HepG2 (cell line): ENCODE measurements at regions not wholly inside any gene's neighbourhood (a gene's known extent, or its start where the extent isn't known, plus 50 kb on each side); places are given as distances from the start of the nearest gene placed in this dataset.

Experiments used
- ATAC-seq: fragments of 200-7000 bp; cut with Tn5 transposase; 3 replicates; pipeline ENCODE4 v1.9.1; 2020; ENCODE audit warnings: mild to moderate bottlenecking, moderate library complexity
- BruUV-seq: library from RNA; stranded (reverse); fragments of 400-500 nt; replicated peaks from 2 replicates; lab custom pipeline; 2021; lab: Mats Ljungman, UMichigan
- CTCF ChIA-PET: fragments of 300-600 bp; formaldehyde crosslinking; extraction: SDS; loops from one replicate; lab custom pipeline; 2021; ENCODE audit warnings: low total read pairs, inconsistent platforms, low intra/inter-chr PET ratio; lab: Yijun Ruan, JAX
- POLR2A ChIA-PET: fragments of 350-600 bp; sonication (Branson Sonifier 250); formaldehyde crosslinking; loops from one replicate; lab custom pipeline; 2020; ENCODE audit warnings: antibody characterized with exemption, inconsistent platforms; lab: Yijun Ruan, JAX
- DNase-seq: peaks from one replicate; pipeline ENCODE4 v3.0.0-alpha.2; 2015; ENCODE audit warnings: low spot score
- FAIRE-seq: peaks from 3 replicates; lab custom pipeline; 2011; peaks lifted over from hg19 to GRCh38; lab: Jason Lieb, UNC
- H2AFZ ChIP-seq: one replicate; pipeline ENCODE4 v1.6.1; 2011; ENCODE audit warnings: low read length, inconsistent platforms
- H3K27ac ChIP-seq: fragments of 300-600 bp; 3 replicates; pipeline ENCODE4 v1.8.0; 2011; ENCODE audit warnings: mixed run types, mild to moderate bottlenecking, mixed read lengths, low read length, inconsistent platforms; ENCODE audit not compliant: insufficient read depth; ENCODE audit errors: extremely low read length
- H3K27me3 ChIP-seq, 2 experiments: fragments of 200-600 bp in 1 of 2; 2 replicates in 1 of 2; 3 replicates in 1 of 2; pipeline versions ENCODE4 v1.6.0 to v1.8.0; 2011; ENCODE audit warnings: low read length in 2 of 2, mild to moderate bottlenecking in 2 of 2, moderate library complexity in 2 of 2, inconsistent platforms in 1 of 2; ENCODE audit not compliant: insufficient read depth in 2 of 2, control insufficient read depth in 1 of 2
- H3K36me3 ChIP-seq, 2 experiments: fragments of 200-600 bp in 1 of 2; replicated peaks in 1 of 2; 2 replicates in 1 of 2; 3 replicates in 1 of 2; pipeline versions ENCODE4 v1.5.1 to v1.8.0; 2011; ENCODE audit warnings: low read length in 2 of 2, inconsistent platforms in 1 of 2; ENCODE audit not compliant: insufficient read depth in 2 of 2, control insufficient read depth in 1 of 2
- H3K4me1 ChIP-seq: 2 replicates; pipeline ENCODE4 v1.5.1; 2012; ENCODE audit warnings: low read length, inconsistent platforms; ENCODE audit not compliant: insufficient read depth
- H3K4me2 ChIP-seq: 2 replicates; pipeline ENCODE4 v1.6.0; 2011; ENCODE audit warnings: low read depth, low read length, inconsistent platforms
- H3K4me3 ChIP-seq, 3 experiments: fragments of 200-600 bp in 1 of 3; sonication (generic), shearing (Covaris generic) in 1 of 3; replicated peaks in 1 of 3; 2 replicates each; pipeline ENCODE4 v1.5.1; 2011 to 2016; ENCODE audit warnings: low read length in 3 of 3, inconsistent platforms in 2 of 3, low read depth in 2 of 3, mild to moderate bottlenecking in 2 of 3, control low read depth in 1 of 3, mixed read lengths in 1 of 3; ENCODE audit not compliant: insufficient read depth in 1 of 3
- H3K79me2 ChIP-seq: one replicate; pipeline ENCODE4 v1.6.1; 2011; ENCODE audit warnings: low read length, inconsistent platforms; ENCODE audit not compliant: insufficient read depth
- H3K9ac ChIP-seq: 2 replicates; pipeline ENCODE4 v1.6.0; 2011; ENCODE audit warnings: mild to moderate bottlenecking, low read depth, low read length, inconsistent platforms; ENCODE audit not compliant: insufficient read depth
- H3K9me3 ChIP-seq: 2 replicates; pipeline ENCODE4 v1.5.1; 2012; ENCODE audit warnings: mild to moderate bottlenecking, low read length
- H4K20me1 ChIP-seq: 2 replicates; pipeline ENCODE4 v1.6.0; 2011; ENCODE audit warnings: inconsistent platforms, mild to moderate bottlenecking, low read length, moderate library complexity; ENCODE audit not compliant: insufficient read depth
- ELF1 ChIP-seq: sonication (generic); formaldehyde crosslinking; IDR thresholded peaks from 2 replicates; pipeline ENCODE4 v1.4.0; 2020; ENCODE audit warnings: missing genetic modification reagents
- FOXK2 ChIP-seq: fragments of 450-650 bp; IDR thresholded peaks from 2 replicates; pipeline ENCODE4 v1.6.1; 2016
- HDAC2 ChIP-seq: sonication (generic); formaldehyde crosslinking; IDR thresholded peaks from 2 replicates; pipeline ENCODE4 v1.4.0; 2020; ENCODE audit warnings: missing genetic modification reagents
- IRF2 ChIP-seq: IDR thresholded peaks from 2 replicates; pipeline ENCODE4 v1.6.1; 2018; ENCODE audit warnings: missing genetic modification reagents, missing compliant biosample characterization
- RARA ChIP-seq: IDR thresholded peaks from 2 replicates; pipeline ENCODE4 v1.6.1; 2016; ENCODE audit warnings: missing genetic modification reagents, missing compliant biosample characterization
- RBAK ChIP-seq: sonication (generic); formaldehyde crosslinking; IDR thresholded peaks from 2 replicates; pipeline ENCODE4 v1.5.1; 2020; ENCODE audit warnings: mild to moderate bottlenecking, missing genetic modification reagents
- SALL1 ChIP-seq: sonication (generic); formaldehyde crosslinking; IDR thresholded peaks from 2 replicates; pipeline ENCODE4 v1.8.0; 2022; ENCODE audit warnings: mild to moderate bottlenecking, missing genetic modification reagents
- TOE1 ChIP-seq: sonication (generic); formaldehyde crosslinking; IDR thresholded peaks from 2 replicates; pipeline ENCODE4 v1.4.0; 2020; ENCODE audit warnings: mild to moderate bottlenecking, missing genetic modification reagents
- ZNF264 ChIP-seq: sonication (generic); formaldehyde crosslinking; IDR thresholded peaks from 2 replicates; pipeline ENCODE4 v1.4.0; 2020; ENCODE audit warnings: missing genetic modification reagents
- WGBS: methylation state at CpG from one replicate; pipeline ENCODE4 v1.1.6; 2017; ENCODE audit warnings: low lambda C conversion rate; 5-methylcytosine and 5-hydroxymethylcytosine counted together
- in situ Hi-C: cut with HindIII; loops from 2 replicates; pipeline ENCODE4 v1.10.0; 2017; ENCODE audit warnings: low pct_unique_long_range_greater_than_20kb; ENCODE audit not compliant: extremely low pct_ligation_motif_present
- intact Hi-C: fragments of 100-400 bp; cut with micrococcal nuclease; formaldehyde crosslinking; loops from one replicate; pipeline ENCODE4 v1.10.0; 2022; ENCODE audit not compliant: unreplicated experiment
- TF ChIP-seq, protein P1 (sequence below): sonication (generic); formaldehyde crosslinking; IDR thresholded peaks from 2 replicates; pipeline ENCODE4; 2020; ENCODE audit warnings: missing genetic modification reagents, mild to moderate bottlenecking, borderline replicate concordance
- TF ChIP-seq, protein P2 (sequence below): sonication (generic); formaldehyde crosslinking; IDR thresholded peaks from 2 replicates; pipeline ENCODE4 v1.4.0; 2020; ENCODE audit warnings: mild to moderate bottlenecking, low read depth, missing genetic modification reagents

DNA sequence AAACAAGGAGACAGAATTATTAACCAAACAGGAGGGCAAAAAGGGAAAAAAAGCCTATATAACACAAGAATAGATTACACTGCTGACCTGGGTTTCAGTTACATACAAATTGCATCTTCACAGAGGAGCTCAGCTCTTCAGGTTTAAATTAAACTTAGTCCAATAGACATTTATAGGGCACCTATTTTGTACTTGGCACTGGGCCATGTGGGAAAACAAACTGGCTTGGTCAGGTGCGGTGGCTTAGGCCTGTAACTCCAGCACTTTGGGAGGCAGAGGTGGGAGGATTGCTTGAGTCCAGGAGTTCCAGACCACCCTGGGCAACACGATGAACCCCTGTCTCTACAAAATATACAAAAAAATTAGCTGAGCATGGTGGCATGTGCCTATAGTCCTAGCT lies 62.3 kb upstream of the CCDC6 start:
- Histone ChIP-seq H3K36me3 (no peaks in the 10 kb centered on the region), H3K4me2 (no peak overlapping the region), H3K4me3 (no peak overlapping the region), H2AFZ (no peak overlapping the region), H3K9me3 (no peaks in the 10 kb centered on the region), H3K9ac (no peak overlapping the region), H3K79me2 (no peaks in the 10 kb centered on the region), H3K27ac (no peak overlapping the region), H4K20me1 (no peaks in the 10 kb centered on the region), H3K4me1 (peaks cover 28% of the 10 kb centered on the region), H3K27me3 (no peaks in the 10 kb centered on the region)
- no peak for FAIRE-seq
- TF ChIP-seq FOXK2 (no peak), ZNF264 (CRISPR knock-in tag) (no peak), TOE1 (no peak), HDAC2 (CRISPR knock-in tag) (no peak), ELF1 (no peak), SALL1 (CRISPR knock-in tag) (no peak), RBAK (CRISPR knock-in tag) (no peak), RARA (CRISPR knock-in tag) (no peak), IRF2 (CRISPR knock-in tag) (no peak)
- TF ChIP-seq, protein P1, sequence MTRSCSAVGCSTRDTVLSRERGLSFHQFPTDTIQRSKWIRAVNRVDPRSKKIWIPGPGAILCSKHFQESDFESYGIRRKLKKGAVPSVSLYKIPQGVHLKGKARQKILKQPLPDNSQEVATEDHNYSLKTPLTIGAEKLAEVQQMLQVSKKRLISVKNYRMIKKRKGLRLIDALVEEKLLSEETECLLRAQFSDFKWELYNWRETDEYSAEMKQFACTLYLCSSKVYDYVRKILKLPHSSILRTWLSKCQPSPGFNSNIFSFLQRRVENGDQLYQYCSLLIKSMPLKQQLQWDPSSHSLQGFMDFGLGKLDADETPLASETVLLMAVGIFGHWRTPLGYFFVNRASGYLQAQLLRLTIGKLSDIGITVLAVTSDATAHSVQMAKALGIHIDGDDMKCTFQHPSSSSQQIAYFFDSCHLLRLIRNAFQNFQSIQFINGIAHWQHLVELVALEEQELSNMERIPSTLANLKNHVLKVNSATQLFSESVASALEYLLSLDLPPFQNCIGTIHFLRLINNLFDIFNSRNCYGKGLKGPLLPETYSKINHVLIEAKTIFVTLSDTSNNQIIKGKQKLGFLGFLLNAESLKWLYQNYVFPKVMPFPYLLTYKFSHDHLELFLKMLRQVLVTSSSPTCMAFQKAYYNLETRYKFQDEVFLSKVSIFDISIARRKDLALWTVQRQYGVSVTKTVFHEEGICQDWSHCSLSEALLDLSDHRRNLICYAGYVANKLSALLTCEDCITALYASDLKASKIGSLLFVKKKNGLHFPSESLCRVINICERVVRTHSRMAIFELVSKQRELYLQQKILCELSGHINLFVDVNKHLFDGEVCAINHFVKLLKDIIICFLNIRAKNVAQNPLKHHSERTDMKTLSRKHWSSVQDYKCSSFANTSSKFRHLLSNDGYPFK: no peak
- TF ChIP-seq, protein P2, sequence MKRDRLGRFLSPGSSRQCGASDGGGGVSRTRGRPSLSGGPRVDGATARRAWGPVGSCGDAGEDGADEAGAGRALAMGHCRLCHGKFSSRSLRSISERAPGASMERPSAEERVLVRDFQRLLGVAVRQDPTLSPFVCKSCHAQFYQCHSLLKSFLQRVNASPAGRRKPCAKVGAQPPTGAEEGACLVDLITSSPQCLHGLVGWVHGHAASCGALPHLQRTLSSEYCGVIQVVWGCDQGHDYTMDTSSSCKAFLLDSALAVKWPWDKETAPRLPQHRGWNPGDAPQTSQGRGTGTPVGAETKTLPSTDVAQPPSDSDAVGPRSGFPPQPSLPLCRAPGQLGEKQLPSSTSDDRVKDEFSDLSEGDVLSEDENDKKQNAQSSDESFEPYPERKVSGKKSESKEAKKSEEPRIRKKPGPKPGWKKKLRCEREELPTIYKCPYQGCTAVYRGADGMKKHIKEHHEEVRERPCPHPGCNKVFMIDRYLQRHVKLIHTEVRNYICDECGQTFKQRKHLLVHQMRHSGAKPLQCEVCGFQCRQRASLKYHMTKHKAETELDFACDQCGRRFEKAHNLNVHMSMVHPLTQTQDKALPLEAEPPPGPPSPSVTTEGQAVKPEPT (CRISPR knock-in tag): no peak
- CTCF ChIA-PET: no interaction called here
- POLR2A ChIA-PET: no interaction called here
- in situ Hi-C loops (no loop called here), intact Hi-C loops (no loop called here)
- no peak for ATAC-seq
- 21% methylated on average over 2 of the region's 2 CpGs for WGBS
- no TSS peak for BruUV-seq
- no peak for DNase-seq
